ENCODE measurements at regions not wholly inside any gene's neighbourhood (a gene's known extent, or its start where the extent isn't known, plus 50 kb on each side); places are given as distances from the start of the nearest gene placed in this dataset.

GRCh38 chr22:49100773-49101172 is 726.9 kb downstream of the BRD1 start:
- H2AFZ ChIP-seq (ENCODE audit: low read length) = no peak overlapping the region
- no peaks in the 10 kb centered on the region for H3K36me3 ChIP-seq (ENCODE audit: insufficient read depth, low read length)
- H3K27me3 ChIP-seq (ENCODE audit: insufficient read depth, low read length, poor library complexity, severe bottlenecking) = no peaks in the 10 kb centered on the region
- H3K9me2 ChIP-seq (replicated peaks; ENCODE audit: low read depth, low read length) = no peaks in the 10 kb centered on the region
- TF ChIP-seq CTCF (conservative IDR thresholded peaks at IDR 0.05; ENCODE audit: low read length) (no peak), EZH2phosphoT487 (IDR thresholded peaks at IDR 0.05; ENCODE audit: borderline replicate concordance) (no peak)
- H3K9ac ChIP-seq (ENCODE audit: low read depth, low read length, poor library complexity, severe bottlenecking) = no peak overlapping the region
- no peak overlapping the region for H3K4me3 ChIP-seq (ENCODE audit: low read length, poor library complexity, severe bottlenecking)
- no peak overlapping the region for H3K4me2 ChIP-seq (ENCODE audit: low read depth, low read length, poor library complexity, severe bottlenecking)
- H3F3A ChIP-seq (ENCODE audit: low read depth) = no peaks in the 10 kb centered on the region
- H4K20me1 ChIP-seq (ENCODE audit: insufficient read depth, low read length, poor library complexity, severe bottlenecking) = no peaks in the 10 kb centered on the region
- H3K4me1 ChIP-seq (ENCODE audit: insufficient read depth, low read length, poor library complexity, severe bottlenecking) = no peaks in the 10 kb centered on the region
- no peaks in the 10 kb centered on the region for H3K9me3 ChIP-seq (ENCODE audit: insufficient read depth, low read depth, low read length)
- no peaks in the 10 kb centered on the region for H3K79me2 ChIP-seq (ENCODE audit: insufficient read depth, low read length)

- Histone ChIP-seq H3K27me3 (ENCODE audit: insufficient read depth, low read length, poor library complexity, severe bottlenecking) (no peaks in the 10 kb centered on the region), H3K4me3 (ENCODE audit: low read length, poor library complexity, severe bottlenecking) (no peak overlapping the region)
Measured at GRCh38 chr22:49100316-49100715, 727.4 kb downstream of the BRD1 start.

DNA sequence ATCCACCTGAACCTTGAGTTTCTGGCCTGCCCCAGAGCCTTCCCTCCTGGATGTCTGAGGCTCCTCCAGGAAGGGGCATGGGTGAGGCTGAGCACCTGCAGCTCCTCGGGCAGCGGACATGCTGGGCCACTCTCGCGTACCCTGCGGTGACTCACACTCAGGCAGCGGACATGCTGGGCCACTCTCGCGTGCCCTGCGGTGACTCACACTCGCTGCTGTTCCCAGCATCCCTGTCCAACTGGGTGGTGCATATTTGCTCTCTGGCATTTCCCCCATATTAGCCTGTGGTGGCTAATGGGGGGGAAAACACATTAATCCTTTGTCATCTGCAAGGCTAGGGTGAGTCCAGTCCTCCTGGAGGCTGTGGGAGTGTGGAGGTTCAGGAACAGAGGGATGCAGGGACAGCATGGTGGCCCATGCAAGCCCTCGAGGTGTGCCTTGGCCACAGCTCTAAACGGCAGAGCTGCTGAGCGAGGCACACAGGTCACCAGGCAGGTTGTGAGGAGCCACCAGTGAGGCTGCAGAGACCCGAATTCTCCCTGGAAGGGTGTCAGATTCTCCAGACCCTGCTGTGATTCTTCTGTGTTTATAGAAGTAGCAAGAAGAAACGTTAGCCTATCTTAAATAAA is 728.1 kb downstream of the BRD1 start:
- no peak overlapping the region for H3K9ac ChIP-seq (ENCODE audit: low read depth, low read length, poor library complexity, severe bottlenecking)
- H3K36me3 ChIP-seq (ENCODE audit: insufficient read depth, low read length) = no peaks in the 10 kb centered on the region
- H4K20me1 ChIP-seq (ENCODE audit: insufficient read depth, low read length, poor library complexity, severe bottlenecking) = no peaks in the 10 kb centered on the region
- no peak overlapping the region for H3K4me3 ChIP-seq (ENCODE audit: low read length, poor library complexity, severe bottlenecking)
- H3K9me2 ChIP-seq (replicated peaks; ENCODE audit: low read depth, low read length) = no peaks in the 10 kb centered on the region
- no peaks in the 10 kb centered on the region for H3F3A ChIP-seq (ENCODE audit: low read depth)
- TF ChIP-seq CTCF (conservative IDR thresholded peaks at IDR 0.05; ENCODE audit: low read length) (no peak), EZH2phosphoT487 (IDR thresholded peaks at IDR 0.05; ENCODE audit: borderline replicate concordance) (no peak)
- no peaks in the 10 kb centered on the region for H3K27me3 ChIP-seq (ENCODE audit: insufficient read depth, low read length, poor library complexity, severe bottlenecking)
- H3K9me3 ChIP-seq (ENCODE audit: insufficient read depth, low read depth, low read length) = no peaks in the 10 kb centered on the region
- H3K4me1 ChIP-seq (ENCODE audit: insufficient read depth, low read length, poor library complexity, severe bottlenecking) = no peaks in the 10 kb centered on the region
- H3K79me2 ChIP-seq (ENCODE audit: insufficient read depth, low read length) = no peaks in the 10 kb centered on the region
- no peak overlapping the region for H2AFZ ChIP-seq (ENCODE audit: low read length)
- H3K4me2 ChIP-seq (ENCODE audit: low read depth, low read length, poor library complexity, severe bottlenecking) = no peak overlapping the region

More at GRCh38 chr22:49100316-49100715, 727.4 kb downstream of the BRD1 start:
- Histone ChIP-seq H3K4me2 (ENCODE audit: low read depth, low read length, poor library complexity, severe bottlenecking) (no peak overlapping the region), H3K9ac (ENCODE audit: low read depth, low read length, poor library complexity, severe bottlenecking) (no peak overlapping the region), H2AFZ (ENCODE audit: low read length) (no peak overlapping the region), H3K4me1 (ENCODE audit: insufficient read depth, low read length, poor library complexity, severe bottlenecking) (no peaks in the 10 kb centered on the region), H3K79me2 (ENCODE audit: insufficient read depth, low read length) (no peaks in the 10 kb centered on the region), H3K9me3 (ENCODE audit: insufficient read depth, low read depth, low read length) (no peaks in the 10 kb centered on the region), H3K9me2 (replicated peaks; ENCODE audit: low read depth, low read length) (no peaks in the 10 kb centered on the region), H3F3A (ENCODE audit: low read depth) (no peaks in the 10 kb centered on the region), H3K36me3 (ENCODE audit: insufficient read depth, low read length) (no peaks in the 10 kb centered on the region), H4K20me1 (ENCODE audit: insufficient read depth, low read length, poor library complexity, severe bottlenecking) (no peaks in the 10 kb centered on the region)
- TF ChIP-seq EZH2phosphoT487 (IDR thresholded peaks at IDR 0.05; ENCODE audit: borderline replicate concordance) = no peak
- TF ChIP-seq CTCF (conservative IDR thresholded peaks at IDR 0.05; ENCODE audit: low read length) = no peak
